Endothelial cell of umbilical vein (primary cell): ENCODE measurements at regions not wholly inside any gene's neighbourhood (a gene's known extent, or its start where the extent isn't known, plus 50 kb on each side); places are given as distances from the start of the nearest gene placed in this dataset.

Source experiments
- BruUV-seq: library from RNA; stranded (reverse); fragments of 400-500 nt; replicated peaks from 2 replicates; lab custom pipeline; 2021; lab: Mats Ljungman, UMichigan
- CTCF ChIA-PET: fragments of 300-600, 350-600 bp; sonication (Branson Sonifier 250); formaldehyde crosslinking; loops from one replicate; lab custom pipeline; 2021; ENCODE audit warnings: antibody characterized with exemption, inconsistent platforms; lab: Charles Lee
- POLR2A ChIA-PET: fragments of 300-600, 350-600 bp; sonication (Branson Sonifier 250); formaldehyde crosslinking; loops from one replicate; lab custom pipeline; 2021; ENCODE audit warnings: antibody characterized with exemption, inconsistent platforms; lab: Charles Lee
- DNase-seq: peaks from one replicate; pipeline ENCODE4 v3.0.0-alpha.2; 2011; ENCODE audit warnings: low read depth, low spot score
- FAIRE-seq: peaks from 2 replicates; lab custom pipeline; 2011; peaks lifted over from hg19 to GRCh38; lab: Jason Lieb, UNC
- H2AFZ ChIP-seq: 2 replicates; pipeline ENCODE4 v1.6.0; 2012; ENCODE audit warnings: low read depth, low read length, control low read depth, inconsistent platforms
- H3K27ac ChIP-seq: 2 replicates; pipeline ENCODE4 v1.5.1; 2011; ENCODE audit warnings: low read depth, mild to moderate bottlenecking, control low read depth, low read length, moderate library complexity; ENCODE audit not compliant: insufficient read depth
- H3K27me3 ChIP-seq, 2 experiments: 2 replicates each; pipeline versions ENCODE4 v1.6.0 to v1.6.1; 2011; ENCODE audit warnings: low read length in 2 of 2, mixed read lengths in 1 of 2; ENCODE audit not compliant: control insufficient read depth in 2 of 2, insufficient read depth in 2 of 2
- H3K36me3 ChIP-seq, 2 experiments: 2 replicates in 1 of 2; 3 replicates in 1 of 2; pipeline ENCODE4 v1.5.1; 2011; ENCODE audit warnings: low read length in 2 of 2, mild to moderate bottlenecking in 1 of 2, moderate library complexity in 1 of 2; ENCODE audit not compliant: control insufficient read depth in 2 of 2, insufficient read depth in 2 of 2; ENCODE audit errors: extremely low read depth in 1 of 2
- H3K4me1 ChIP-seq: 3 replicates; pipeline ENCODE4 v1.5.1; 2011; ENCODE audit warnings: mild to moderate bottlenecking, low read length; ENCODE audit not compliant: control insufficient read depth, insufficient read depth; ENCODE audit errors: extremely low read depth
- H3K4me2 ChIP-seq: 2 replicates; pipeline ENCODE4 v1.6.1; 2011; ENCODE audit warnings: low read length, control low read depth, mixed read lengths; ENCODE audit not compliant: insufficient read depth
- H3K4me3 ChIP-seq, 3 experiments: fragments of 200-600 bp in 1 of 3; sonication (generic), shearing (Covaris generic) in 1 of 3; replicated peaks in 1 of 3; 2 replicates each; pipeline ENCODE4 v1.5.1; 2011 to 2016; ENCODE audit warnings: control low read depth in 3 of 3, low read length in 3 of 3, mild to moderate bottlenecking in 2 of 3, inconsistent platforms in 1 of 3, low read depth in 1 of 3, moderate library complexity in 1 of 3; ENCODE audit not compliant: insufficient read depth in 1 of 3
- H3K79me2 ChIP-seq: 2 replicates; pipeline ENCODE4 v1.6.0; 2012; ENCODE audit warnings: low read length, inconsistent platforms; ENCODE audit not compliant: control insufficient read depth, insufficient read depth
- H3K9ac ChIP-seq: replicated peaks from 2 replicates; pipeline ENCODE3; 2011; ENCODE audit warnings: low read length, control low read depth; ENCODE audit not compliant: insufficient read depth; ENCODE audit errors: extremely low read depth
- H3K9me1 ChIP-seq: replicated peaks from 3 replicates; pipeline ENCODE4 v1.6.0; 2011; ENCODE audit warnings: mild to moderate bottlenecking, low read length; ENCODE audit not compliant: control insufficient read depth, insufficient read depth; ENCODE audit errors: extremely low read depth
- H3K9me3 ChIP-seq: replicated peaks from 2 replicates; pipeline ENCODE4 v1.5.1; 2012; ENCODE audit warnings: low read length, inconsistent platforms; ENCODE audit not compliant: control insufficient read depth, insufficient read depth
- H4K20me1 ChIP-seq: replicated peaks from 2 replicates; pipeline ENCODE3; 2011; ENCODE audit warnings: mild to moderate bottlenecking, low read length; ENCODE audit not compliant: control insufficient read depth, insufficient read depth; ENCODE audit errors: extremely low read depth
- CTCF ChIP-seq, 2 donors: IDR thresholded peaks; 1 replicate in 1 of 2; 2 replicates in 1 of 2; pipeline ENCODE4 v1.5.1; 2011; ENCODE audit warnings: low read length in 2 of 2, mild to moderate bottlenecking in 2 of 2, moderate library complexity in 2 of 2, control low read depth in 1 of 2, inconsistent platforms in 1 of 2, low read depth in 1 of 2; ENCODE audit not compliant: insufficient read depth in 1 of 2; ENCODE audit errors: extremely low read depth in 1 of 2
- EZH2 ChIP-seq: IDR thresholded peaks from 2 replicates; pipeline ENCODE4 v1.6.1; 2012; ENCODE audit warnings: borderline replicate concordance, low read depth, mild to moderate bottlenecking, moderate library complexity, low read length, inconsistent platforms; ENCODE audit not compliant: severe bottlenecking
- FOS ChIP-seq: IDR thresholded peaks from 2 replicates; pipeline ENCODE4 v1.6.1; 2011; ENCODE audit warnings: mild to moderate bottlenecking, low read length, moderate library complexity, borderline replicate concordance; ENCODE audit not compliant: insufficient read depth
- GATA2 ChIP-seq: IDR thresholded peaks from 2 replicates; pipeline ENCODE4 v1.7.0; 2011; ENCODE audit warnings: low read depth, mild to moderate bottlenecking, moderate library complexity, mixed read lengths, low read length; ENCODE audit not compliant: insufficient read length, insufficient read depth
- JUN ChIP-seq: IDR thresholded peaks from 2 replicates; pipeline ENCODE4 v1.6.1; 2011; ENCODE audit warnings: borderline replicate concordance, low read depth; ENCODE audit not compliant: insufficient read length, insufficient read depth
- MAX ChIP-seq: IDR thresholded peaks from 2 replicates; pipeline ENCODE4 v1.6.1; 2011; ENCODE audit not compliant: insufficient read depth, insufficient read length
- MYC ChIP-seq: IDR thresholded peaks from one replicate; pipeline ENCODE4 v1.6.1; 2011; ENCODE audit warnings: mild to moderate bottlenecking, low read depth, low read length
- POLR2A ChIP-seq: IDR thresholded peaks from 2 replicates; pipeline ENCODE4 v1.6.1; 2012; ENCODE audit warnings: low read depth, mild to moderate bottlenecking, control low read depth, low read length
- POLR2AphosphoS5 ChIP-seq: IDR thresholded peaks from 2 replicates; pipeline ENCODE4 v1.6.1; 2012; ENCODE audit warnings: low read depth, mild to moderate bottlenecking, control low read depth, low read length, moderate library complexity; ENCODE audit not compliant: insufficient read depth
- dilution Hi-C: fragments of 300-500 bp; cut with MboI; formaldehyde crosslinking; loops from one replicate; pipeline ENCODE4 v1.15.0; 2019; ENCODE audit warnings: low sequenced_read_pairs; ENCODE audit not compliant: extremely low pct_ligation_motif_present
- intact Hi-C: fragments of 100-400 bp; cut with micrococcal nuclease; formaldehyde crosslinking; loops from one replicate; pipeline ENCODE4 v1.10.0; 2022

- Histone ChIP-seq H3K9me1 (no peaks in the 10 kb centered on the region), H2AFZ (no peak overlapping the region), H3K27me3 (no peaks in the 10 kb centered on the region), H3K4me1 (no peaks in the 10 kb centered on the region), H3K36me3 (no peaks in the 10 kb centered on the region), H4K20me1 (no peaks in the 10 kb centered on the region), H3K4me3 (no peak overlapping the region), H3K4me2 (no peak overlapping the region), H3K9ac (no peak overlapping the region), H3K9me3 (peaks cover 2% of the 10 kb centered on the region), H3K79me2 (no peaks in the 10 kb centered on the region), H3K27ac (no peak overlapping the region)
- intact Hi-C loops, result no loop called here
- BruUV-seq, result no TSS peak
- CTCF ChIA-PET, result no interaction called here
- DNase-seq (no peak), FAIRE-seq (no peak)
- dilution Hi-C loops, result no loop called here
- POLR2A ChIA-PET, result no interaction called here
- TF ChIP-seq GATA2 (no peak), JUN (no peak), CTCF (IDR thresholded peaks at IDR 0.05; ENCODE audit: extremely low read depth in 1 of 2, insufficient read depth in 1 of 2, low read depth in 1 of 2, low read length in 2 of 2) (no peak), POLR2A (no peak), FOS (no peak), MYC (no peak), MAX (no peak), EZH2 (no peak), POLR2AphosphoS5 (no peak)
These were observed 385.8 kb upstream of the CNTN6 start for GRCh38 chr3:707041-707440.
